NB4 (cell line): ENCODE measurements at regions not wholly inside any gene's neighbourhood (a gene's known extent, or its start where the extent isn't known, plus 50 kb on each side); places are given as distances from the start of the nearest gene placed in this dataset.

Experiments
- DNase-seq: peaks from one replicate; pipeline ENCODE4 v3.0.0; 2010; ENCODE audit warnings: low read depth
- H3K4me3 ChIP-seq: one replicate; pipeline ENCODE4 v1.5.1; 2011; ENCODE audit warnings: mild to moderate bottlenecking, low read depth, low read length, moderate library complexity
- CTCF ChIP-seq: IDR thresholded peaks from one replicate; pipeline ENCODE4 v1.5.1; 2012; ENCODE audit warnings: low read depth, low read length
- MYC ChIP-seq: IDR thresholded peaks from 2 replicates; pipeline ENCODE4 v1.6.1; 2011; ENCODE audit warnings: low read depth, low read length
- POLR2A ChIP-seq: IDR thresholded peaks from 2 replicates; pipeline ENCODE4 v1.6.1; 2011; ENCODE audit warnings: mild to moderate bottlenecking; ENCODE audit not compliant: insufficient read length; ENCODE audit errors: extremely low read depth
- TF ChIP-seq, protein P1 (sequence below): IDR thresholded peaks from 2 replicates; pipeline ENCODE4 v1.6.1; 2011; ENCODE audit warnings: low read depth, low read length

DNA sequence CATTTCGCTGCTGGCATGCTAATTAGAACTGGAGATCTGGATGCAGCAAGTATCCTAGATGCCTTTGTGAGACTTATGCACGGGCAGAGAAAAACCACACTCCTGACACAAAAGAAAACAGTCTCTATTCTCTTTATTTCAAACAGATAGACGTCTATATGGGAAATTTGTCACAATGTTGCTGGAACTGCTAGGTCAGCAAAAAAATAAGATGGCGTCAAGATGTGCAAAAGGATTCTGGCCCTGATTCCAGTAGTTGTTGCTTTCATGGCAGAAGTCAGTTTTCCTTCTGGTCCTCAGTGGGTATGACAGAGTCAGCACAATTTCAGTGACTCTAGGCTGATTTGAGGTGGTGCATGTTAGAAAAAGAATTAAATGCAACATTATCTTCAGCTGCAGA, 1068.0 kb downstream of the SLITRK5 start:
- TF ChIP-seq CTCF (no peak), POLR2A (no peak), MYC (no peak)
- TF ChIP-seq, protein P1, sequence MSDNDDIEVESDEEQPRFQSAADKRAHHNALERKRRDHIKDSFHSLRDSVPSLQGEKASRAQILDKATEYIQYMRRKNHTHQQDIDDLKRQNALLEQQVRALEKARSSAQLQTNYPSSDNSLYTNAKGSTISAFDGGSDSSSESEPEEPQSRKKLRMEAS, result no peak
- no peak for DNase-seq

GRCh38 chr13:88744289-88744688, 1073.1 kb downstream of the SLITRK5 start:
- TF ChIP-seq POLR2A (no peak), MYC (no peak), CTCF (no peak)
- TF ChIP-seq, protein P1, result no peak
- no peak overlapping the region for H3K4me3 ChIP-seq
- no peak for DNase-seq

More for the DNA sequence above, 1068.0 kb downstream of the SLITRK5 start:
- no peak overlapping the region for H3K4me3 ChIP-seq

- no peak for TF ChIP-seq MYC
- no peak for TF ChIP-seq POLR2A
- TF ChIP-seq CTCF, result no peak
- TF ChIP-seq, protein P1, result no peak
- DNase-seq, result no peak
- H3K4me3 ChIP-seq, result no peak overlapping the region
Observed at GRCh38 chr13:88745011-88745410, 1073.8 kb downstream of the SLITRK5 start.

DNA sequence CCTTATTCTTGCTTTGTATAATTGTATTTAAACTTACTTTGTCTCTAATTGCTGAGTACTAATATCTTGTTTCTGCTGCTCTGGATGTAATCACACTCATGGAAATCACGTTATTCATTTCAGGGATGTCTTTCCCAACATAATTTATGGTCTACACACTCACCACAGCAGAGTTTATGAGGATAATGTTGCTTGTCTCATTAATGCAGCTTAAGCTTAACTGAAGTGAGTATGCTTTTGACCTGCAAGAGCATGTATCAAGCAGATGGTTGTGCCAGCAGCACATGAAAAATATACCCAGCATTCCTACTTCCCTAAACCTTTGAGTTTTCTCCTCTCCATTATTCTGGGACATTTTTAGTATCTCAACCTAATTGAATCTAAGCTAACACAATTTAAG, 1080.9 kb downstream of the SLITRK5 start:
- no peak overlapping the region for H3K4me3 ChIP-seq
- no peak for DNase-seq
- TF ChIP-seq CTCF, result no peak
- no peak for TF ChIP-seq MYC

DNA sequence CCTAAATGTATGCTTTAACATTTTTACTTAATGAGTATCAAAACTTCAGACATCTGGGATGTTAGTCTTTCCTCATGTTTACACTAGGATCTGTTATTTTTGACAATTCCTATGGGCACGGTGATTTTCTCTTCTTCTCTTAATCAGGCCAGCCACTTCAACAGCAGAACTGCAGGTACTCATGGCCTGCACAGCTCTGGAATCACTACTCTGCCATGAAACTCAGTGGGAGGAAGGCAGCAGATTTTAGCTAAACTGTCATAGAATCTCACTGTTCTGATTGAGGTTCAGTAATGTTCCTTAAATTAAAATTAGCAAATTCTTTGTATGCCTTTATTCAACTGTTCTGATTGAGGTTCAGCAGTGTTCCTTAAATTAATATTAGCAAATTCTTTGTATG, 1083.0 kb downstream of the SLITRK5 start:
- TF ChIP-seq CTCF (no peak), POLR2A (no peak), MYC (no peak)
- TF ChIP-seq, protein P1, result no peak
- no peak for DNase-seq
- H3K4me3 ChIP-seq, result no peak overlapping the region

DNA sequence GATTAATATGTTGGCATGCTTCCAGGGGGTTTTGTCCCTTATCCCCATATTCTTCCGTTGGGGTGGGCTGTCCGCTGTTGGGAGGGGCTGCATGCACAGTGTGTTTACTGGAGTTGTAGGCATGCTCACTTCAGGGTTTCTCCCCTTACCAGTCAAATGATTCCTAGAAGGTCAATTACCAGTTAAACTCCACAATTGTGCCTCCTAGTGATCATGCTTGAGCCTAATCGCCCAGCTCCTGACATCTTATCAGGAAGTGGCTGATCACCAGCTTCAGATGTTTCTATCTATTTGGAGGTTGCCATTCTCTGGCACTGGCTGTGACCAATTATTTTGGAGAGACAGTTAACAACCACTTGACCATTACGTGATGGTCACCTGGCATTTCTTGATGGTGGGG, 1090.0 kb downstream of the SLITRK5 start:
- no peak for DNase-seq
- TF ChIP-seq CTCF (no peak), POLR2A (no peak), MYC (no peak)
- TF ChIP-seq, protein P1, result no peak
- H3K4me3 ChIP-seq, result no peak overlapping the region
